GDM1 (cell line): ENCODE measurements at regions not wholly inside any gene's neighbourhood (a gene's known extent, or its start where the extent isn't known, plus 50 kb on each side); places are given as distances from the start of the nearest gene placed in this dataset.
"Not testable (repeated sequence)": the region's sequence is repeated elsewhere in the genome, so short reads cannot be mapped to it uniquely, and the experiment has no call there.

Experiments
- DNase-seq: peaks from one replicate; lab custom pipeline; 2025; lab: John Stamatoyannopoulos, UW

DNA sequence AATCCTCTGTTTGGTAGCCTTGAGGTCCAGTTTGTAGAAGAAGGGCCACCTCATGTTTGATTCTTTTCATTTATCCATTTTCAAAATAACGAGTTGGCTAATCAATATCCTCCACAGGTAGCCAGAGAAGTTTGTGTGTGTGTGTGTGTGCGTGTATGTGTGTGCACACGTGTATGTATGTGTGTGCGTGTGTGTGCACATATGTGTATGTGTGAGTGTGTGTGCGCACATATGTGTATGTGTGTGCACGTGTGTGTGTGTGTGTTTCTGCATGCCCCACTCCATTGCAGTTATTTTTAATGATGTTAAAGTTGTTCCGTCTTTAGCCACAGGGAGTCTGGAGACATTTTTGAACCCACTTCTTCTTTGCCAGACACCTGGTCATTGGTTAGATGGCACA is 112.8 kb upstream of the PRKCQ start:
- DNase-seq, result no peak

DNA sequence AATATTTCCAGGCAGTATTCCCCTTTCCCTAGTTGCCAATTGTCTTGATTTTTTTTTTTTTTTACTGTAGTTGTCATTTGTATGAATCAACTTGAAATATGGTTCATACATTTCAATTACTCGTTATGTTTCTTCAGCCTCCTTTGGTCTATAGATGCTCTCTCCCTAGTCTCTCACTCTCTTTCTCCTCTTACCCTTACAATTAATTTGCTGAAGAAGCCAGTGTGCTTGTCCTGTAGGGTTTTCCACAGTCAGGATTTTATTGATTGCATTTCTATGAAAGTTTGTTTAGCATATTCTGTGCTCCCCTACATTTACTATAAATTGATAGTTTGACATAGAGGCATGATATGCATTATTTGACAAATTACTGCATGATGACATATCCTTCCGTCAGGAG is 112.0 kb upstream of the PRKCQ start:
- no peak for DNase-seq

DNA sequence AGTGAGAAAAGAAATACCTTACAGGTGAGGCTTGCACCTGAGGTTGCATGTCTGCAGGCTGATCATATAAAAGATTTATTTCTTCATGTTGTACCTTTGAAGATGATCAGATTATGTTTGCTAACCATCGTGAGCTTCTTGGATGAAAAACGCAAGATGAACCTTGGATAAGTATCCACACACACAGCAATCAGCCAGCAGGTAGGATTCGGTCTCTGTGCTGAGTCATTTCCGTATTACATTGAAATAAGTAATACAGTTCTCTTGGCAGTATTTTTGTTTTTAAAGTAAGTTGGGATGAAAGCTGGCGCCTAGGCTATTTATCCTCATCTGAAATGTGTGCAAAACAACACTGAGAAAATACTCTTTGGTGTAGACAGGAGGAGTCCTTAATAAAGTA is 109.0 kb upstream of the PRKCQ start:
- DNase-seq, result no peak

DNA sequence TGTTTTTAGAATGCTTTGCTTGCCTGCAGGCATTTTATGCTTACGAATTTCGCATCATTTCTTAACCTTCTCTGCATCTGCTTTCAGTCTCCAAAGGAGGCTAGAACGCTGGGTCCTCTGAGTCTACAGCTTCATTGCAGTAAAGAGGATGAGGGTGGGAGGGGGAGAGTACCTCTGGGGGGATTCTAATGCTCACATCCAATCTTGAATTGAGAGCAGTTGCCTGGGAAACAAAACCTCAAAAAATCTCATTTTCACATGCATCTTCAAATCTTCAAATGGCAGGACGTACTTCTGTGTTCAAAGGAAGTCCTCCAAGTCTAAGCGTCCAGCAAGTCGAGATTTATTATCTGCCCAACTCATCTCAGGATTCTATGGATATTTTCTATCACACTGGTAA is 100.7 kb upstream of the PRKCQ start:
- no peak for DNase-seq

DNA sequence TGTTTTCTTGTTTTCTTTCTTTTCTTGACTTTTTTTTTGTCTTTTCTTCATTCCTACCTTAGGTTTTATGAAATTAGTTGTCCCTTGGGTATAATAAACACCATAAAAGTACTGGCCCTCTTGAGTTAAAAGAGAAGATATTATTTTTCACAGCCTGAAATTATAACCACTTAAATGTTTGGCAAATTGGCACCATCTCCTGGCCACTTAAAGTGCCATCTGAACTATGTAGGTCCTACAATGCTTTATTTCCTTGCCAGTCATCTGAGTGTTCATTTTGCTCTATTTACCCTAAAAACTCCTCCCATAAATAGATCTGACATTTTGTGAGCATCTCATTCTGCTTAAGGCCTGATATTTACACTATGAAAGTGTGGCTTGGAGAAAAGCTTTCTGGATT is 98.9 kb upstream of the PRKCQ start:
- no peak for DNase-seq

DNA sequence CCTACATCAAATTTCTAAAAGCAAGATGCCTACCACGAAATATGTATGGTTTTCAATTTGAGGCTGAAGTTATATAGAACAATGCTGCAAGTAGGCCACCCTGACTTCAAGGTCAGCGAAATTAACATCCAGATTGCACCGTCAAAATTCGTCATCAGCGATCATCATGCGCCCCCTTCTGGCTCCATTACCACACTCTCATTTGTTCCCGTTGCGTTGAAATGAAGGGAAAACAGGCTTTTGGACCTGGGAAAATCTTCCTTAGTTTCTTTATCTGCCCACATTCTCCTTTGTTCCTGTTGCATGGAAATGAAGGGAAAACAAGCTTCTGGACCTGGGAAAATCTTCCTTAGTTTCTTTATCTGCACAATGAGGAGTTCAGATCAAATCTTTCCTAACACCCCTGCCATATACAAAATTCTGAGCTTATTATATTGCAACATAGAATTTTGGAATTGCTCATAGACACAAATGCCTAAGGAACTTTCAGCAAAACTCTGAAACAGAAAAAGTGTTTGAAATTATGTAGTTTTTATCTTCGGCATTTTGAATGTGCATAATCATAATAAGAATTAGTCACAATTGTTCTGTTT is 98.2 kb upstream of the PRKCQ start:
- peak; percentile 23 for DNase-seq

DNA sequence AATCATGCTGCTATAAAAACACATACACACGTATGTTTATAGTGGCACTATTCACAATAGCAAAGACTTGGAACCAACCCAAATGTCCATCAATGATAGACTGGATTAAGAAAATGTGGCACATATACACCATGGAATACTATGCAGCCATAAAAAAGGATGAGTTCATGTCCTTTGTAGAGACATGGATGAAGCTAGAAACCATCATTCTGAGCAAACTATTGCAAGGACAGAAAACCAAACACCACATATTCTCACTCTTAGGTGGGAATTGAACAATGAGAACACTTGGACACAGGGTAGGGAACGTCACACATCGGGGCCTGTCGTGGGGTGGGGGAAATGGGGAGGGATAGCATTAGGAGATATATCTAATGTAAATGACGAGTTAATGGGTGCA is 97.1 kb upstream of the PRKCQ start:
- DNase-seq, result not testable (repeated sequence)

DNA sequence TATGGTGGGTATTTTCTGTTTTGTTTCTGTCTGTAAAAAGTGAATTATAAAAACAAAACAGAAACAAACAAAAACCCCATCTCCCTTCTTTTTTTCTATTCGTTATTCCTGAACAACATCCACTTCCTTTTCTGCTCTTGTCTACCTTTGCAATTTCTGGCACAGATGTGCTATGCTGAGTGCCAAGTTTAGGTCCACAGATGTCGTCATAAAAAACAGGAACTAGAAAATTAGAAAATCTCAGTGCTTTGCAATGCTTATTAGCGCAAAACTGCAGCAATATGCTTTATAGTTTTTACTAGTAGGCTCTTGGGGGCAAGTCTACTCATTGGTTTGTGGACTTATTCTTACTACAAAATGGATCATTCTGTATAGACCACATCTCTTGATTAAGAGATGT is 94.2 kb upstream of the PRKCQ start:
- DNase-seq, result no peak

DNA sequence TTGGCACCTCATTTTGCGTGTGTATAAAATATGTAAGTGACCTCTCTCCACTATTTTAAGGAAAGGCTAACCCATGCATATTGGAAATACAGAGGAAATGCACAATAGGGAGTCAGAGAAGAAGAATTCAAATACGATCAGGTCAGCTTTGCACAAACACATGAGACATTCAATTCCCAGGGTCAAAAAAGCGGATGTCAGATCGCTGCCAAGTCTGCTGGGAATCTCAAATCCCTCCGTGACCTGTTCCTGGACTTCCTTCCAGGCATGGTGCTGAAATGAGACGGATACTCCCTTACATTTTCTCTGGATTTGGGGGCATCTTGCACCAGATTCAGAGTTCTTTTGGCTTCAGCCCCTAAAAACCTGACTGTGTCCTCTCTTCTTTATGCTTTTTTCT is 91.9 kb upstream of the PRKCQ start:
- no peak for DNase-seq

DNA sequence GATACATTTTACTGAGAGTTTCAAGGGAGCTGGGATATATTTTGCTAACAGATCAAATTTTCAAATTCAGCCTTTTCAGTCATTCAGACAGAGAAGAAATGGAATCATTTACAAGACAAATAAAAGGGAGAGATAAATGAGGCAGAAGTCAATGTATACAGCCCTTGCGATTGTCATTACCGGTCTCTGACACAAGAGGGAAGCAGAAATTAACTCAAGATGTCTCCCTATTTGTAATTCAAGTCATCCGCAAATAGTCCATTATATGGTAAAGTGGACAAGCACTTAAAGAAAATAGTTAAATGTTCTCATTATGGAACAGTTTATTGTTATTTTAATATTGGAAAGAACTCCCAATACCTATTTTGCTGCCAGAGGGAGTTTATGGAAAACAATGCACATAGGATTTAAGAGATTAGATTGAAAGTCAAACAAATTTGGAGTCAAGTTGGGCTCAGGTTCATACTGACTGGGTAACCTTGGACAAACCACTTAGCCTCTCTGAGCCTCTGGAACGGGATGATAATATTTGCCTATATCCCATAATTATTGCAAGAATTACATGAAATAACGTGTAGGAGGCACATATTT is 89.3 kb upstream of the PRKCQ start:
- DNase-seq, result peak; percentile 39

DNA sequence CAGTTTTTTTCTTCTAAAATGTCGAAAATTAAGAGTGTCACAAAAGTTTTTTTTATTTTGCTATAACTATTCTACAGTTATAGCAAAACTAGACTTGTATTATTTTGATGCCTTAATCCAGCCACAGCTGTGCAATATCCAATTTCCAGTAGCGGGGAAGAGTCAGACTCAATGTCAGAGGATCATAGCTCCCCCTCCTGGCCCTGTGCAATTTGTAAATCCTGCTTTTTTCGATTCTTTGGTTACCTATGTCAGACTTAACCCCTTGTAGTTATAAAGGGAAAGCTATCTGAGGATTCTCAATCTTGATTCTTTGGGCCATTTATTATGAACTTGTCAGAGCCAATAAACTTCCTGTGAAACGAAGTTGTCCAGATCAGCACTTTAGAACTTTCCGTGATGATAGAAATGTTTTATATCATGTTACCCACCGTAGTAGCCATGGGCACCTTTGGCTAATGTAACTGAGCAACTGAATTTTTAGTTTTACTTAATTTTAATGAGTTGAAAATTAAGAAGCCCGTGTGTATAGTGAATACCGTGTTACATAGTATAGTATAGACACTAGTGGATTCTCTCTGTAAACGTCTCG is 87.7 kb upstream of the PRKCQ start:
- peak; percentile 50 for DNase-seq

DNA sequence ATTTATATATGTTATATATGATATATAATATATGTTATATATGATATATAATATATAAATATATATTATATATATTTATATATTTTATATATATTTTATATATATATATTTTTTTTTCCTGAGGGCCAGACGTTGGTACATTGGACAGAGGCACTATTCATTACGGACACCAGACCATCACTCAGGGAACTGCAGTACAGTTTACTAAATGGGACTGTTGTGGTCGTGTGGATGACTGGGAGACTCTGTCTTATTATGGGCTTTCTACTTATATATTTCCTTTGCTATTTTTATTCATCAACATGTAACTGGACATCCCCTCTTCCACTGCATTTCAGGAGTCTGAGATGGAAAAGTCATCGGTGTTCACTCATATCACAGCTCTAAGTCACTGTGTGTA is 87.1 kb upstream of the PRKCQ start:
- DNase-seq, result no peak

DNA sequence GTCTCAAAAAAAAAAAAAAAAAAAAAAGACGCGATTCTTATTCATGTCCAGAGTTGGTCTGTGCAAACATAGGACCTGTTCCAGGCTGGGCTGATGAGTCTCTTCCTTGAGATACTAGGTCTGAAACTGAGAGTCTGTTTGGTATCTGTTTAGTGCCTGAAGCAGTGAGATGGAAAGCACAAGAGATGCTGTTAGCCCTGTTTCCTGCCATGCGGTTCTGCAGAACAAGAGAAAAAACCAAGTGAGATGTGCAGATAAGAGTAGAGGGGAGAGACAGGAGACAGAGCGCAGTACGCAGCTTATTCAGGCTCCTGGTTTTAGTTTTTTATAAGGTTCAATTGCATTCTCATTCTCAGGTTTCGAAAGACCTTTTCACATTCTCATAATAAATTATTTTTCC is 85.8 kb upstream of the PRKCQ start:
- DNase-seq, result peak; percentile 79

DNA sequence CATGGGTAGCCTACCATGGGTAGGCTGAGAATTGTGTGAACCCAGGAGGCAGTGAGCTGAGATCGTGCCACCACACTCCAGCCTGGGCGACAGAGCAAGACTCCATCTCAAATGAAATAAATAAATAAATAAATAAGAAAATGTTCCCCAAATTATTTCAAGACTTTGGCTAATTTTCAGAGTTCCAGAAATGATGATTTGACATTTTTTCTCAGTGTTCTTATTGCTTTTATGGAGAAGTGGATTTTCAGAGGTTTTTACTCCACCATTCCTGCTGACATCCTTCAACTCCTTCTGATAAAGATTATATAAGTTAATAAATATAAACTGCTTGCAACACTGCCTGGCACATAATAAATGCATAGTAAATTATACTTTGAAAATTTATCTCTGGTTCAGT is 80.4 kb upstream of the PRKCQ start:
- DNase-seq, result no peak

DNA sequence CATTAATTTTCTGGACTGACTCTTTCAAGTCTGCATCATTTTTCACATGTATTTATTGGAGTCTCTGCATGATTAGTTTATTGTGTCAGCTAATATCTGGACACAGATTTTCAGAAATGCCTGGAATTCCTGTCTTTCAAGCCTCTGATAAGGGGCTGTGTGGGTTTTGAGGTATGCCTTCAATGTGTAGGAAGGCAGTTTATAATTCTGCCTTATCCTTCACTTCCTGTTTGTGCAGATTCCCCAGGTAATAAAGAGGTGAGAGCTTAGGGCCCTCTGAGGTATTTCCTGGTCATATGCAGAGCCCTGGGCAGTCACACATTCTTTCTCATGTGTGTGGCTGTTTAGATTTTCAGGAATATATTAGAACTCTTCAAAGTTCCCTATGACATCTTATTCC is 79.4 kb upstream of the PRKCQ start:
- no peak for DNase-seq

DNA sequence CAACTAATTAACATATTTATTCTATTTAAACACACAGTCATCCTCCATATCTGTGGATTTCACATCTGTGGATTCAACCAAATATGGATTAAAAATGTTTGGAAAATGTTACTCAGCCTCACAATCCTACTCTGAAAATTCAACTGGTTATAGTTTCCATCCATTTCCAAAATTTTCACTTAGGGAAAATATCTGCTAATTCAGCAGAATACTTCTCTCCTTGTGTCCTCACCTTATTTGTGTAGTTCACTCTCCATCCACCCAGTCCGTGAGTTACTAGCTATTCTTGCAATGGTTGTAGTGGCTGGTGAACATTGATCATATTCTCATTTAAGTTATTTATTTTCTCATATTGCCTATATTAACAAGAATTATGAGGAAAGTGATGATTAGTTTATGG is 77.6 kb upstream of the PRKCQ start:
- no peak for DNase-seq

DNA sequence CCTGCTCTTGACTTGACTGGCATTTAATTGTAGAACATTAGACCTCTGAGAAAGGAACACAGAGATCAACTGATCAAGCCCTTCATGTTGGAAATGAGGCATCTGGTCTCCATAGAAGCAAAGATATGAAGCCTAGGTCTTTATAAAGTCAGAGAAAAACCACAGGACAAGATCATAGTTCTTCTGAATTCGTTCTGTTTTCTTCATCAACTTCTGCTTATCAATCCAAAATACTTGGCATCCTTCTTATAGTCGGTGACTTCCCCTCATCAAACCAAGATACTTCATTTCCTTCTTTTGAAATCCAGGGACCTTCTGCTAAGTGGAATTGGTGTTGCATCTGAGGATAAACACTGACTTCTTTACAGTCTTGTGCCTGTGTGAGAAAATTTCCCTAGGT is 77.1 kb upstream of the PRKCQ start:
- DNase-seq, result no peak

DNA sequence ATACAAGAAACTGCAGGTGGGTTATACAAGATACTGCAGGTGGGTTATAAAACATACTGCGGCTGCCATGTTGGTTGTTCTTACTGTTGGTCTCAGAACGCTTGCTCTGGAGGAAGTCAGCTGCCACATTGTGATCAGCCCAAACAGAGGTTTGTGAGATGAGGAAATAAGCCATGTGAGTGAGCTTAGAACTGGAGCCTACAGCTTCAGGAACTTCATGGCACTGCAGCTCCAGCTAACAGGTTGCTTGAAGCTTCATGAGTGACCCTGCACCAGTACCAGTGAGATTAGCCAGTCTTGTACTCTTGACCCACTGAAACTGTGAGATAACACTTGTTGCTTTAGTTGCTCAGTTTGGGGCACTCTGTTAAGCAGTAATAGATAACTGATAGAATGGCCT is 74.5 kb upstream of the PRKCQ start:
- peak; percentile 35 for DNase-seq

DNA sequence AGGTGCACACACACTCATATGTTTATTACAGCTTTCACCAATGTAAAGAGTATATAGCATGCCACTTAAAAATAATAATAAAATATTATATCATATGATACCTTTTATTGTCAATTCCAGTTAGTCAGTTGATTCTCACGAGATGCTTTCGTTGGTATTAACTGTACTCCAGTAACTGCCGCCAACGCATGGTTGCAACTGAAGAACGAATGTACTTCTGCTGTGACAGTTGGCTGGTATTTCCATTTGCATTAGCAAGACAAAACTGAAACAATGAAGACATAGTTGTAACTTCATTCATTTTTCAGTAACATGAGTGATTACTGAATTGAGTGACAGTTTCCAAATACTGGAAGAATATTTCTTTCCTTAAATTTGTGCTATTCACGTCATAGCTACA is 70.5 kb upstream of the PRKCQ start:
- DNase-seq, result no peak

DNA sequence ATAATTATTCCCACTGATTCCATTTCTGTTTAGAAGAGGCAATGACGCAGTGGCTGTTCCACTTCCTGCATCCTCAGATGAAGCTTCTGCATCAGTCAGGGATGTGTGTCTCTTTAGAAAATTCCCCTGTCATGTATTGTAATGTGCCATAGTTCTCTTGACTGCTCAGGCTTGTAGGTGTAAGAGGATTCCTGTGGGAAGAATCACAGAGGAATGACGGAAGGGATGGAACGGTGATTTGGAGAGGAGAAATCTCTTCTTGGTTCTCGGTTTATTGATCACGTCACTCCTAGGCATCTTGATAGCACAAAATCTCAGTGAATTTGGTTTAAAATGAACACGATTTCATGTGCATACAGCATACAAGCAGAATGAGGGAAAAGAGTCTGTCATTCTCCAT is 69.8 kb upstream of the PRKCQ start:
- no peak for DNase-seq

DNA sequence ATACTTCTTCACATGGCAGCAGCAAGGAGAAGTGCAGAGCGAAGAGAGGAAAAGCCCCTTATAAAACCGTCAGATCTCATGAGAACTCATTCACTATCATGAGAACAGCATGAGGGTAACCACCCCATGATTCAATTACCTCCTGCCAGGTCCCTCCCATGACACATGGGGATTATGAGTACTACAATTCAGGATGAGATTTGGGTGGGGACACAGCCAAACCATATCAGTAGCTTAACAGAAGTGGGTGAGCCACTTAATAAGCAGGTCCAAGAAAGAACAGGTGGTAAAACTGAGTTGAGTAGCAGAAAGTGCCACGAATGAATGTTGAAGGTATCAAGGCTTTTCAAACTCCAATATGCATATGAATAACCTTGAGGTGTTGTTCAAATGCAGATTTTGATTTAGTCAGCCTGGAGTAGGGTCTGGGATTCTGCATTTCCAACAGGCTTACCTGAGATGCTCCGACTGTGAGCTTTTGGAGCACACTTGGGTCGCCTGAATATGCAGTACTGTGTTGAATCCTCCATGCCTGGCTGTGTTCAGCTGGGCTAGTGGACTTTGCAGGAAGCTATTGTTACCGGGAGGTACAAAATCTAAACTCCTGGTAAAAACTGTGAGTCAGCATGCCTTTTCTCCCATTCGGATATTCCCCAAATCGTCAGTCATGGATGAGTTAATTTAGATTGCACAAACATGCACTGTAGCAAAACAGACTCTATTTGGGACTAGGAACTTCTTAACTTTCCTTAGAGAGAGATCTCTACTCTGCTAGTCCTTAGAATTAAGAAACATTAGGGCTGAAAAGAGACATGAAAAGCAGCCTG is 69.0 kb upstream of the PRKCQ start:
- no peak for DNase-seq

DNA sequence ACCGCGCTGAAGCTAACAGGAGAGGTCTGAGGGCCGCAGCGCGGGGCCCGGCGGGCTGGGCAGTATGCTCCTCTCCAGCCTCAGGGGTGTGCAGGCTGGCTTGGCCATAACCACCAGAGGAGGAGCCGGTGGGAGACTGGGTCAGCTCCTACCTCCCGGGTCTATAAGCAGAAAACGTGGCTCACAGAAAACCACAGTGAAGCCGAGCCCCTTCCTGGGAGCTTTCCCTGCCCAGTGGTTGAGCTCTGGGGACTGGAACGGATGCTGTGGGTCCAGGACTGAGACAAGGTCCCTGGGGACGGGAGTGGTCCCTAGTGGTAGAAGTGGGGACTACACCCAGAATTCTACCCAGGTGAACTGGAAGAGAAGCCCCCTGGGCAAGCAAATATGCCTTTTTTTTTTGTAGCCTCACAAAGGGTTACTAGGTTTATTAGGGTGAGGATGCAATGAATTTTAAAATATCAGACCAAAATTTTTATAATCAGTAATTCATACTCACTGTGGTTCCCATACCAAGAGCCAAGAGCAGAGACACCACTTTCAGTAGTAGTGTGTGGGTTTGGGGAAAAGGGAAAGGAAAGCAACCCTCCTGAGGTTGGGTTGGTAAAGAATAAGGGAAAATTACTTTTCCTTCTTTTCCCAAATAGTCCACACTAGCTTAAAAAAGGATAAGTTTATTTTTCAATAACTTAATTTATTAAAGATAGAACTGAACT is 67.9 kb upstream of the PRKCQ start:
- DNase-seq, result peak; percentile 47

DNA sequence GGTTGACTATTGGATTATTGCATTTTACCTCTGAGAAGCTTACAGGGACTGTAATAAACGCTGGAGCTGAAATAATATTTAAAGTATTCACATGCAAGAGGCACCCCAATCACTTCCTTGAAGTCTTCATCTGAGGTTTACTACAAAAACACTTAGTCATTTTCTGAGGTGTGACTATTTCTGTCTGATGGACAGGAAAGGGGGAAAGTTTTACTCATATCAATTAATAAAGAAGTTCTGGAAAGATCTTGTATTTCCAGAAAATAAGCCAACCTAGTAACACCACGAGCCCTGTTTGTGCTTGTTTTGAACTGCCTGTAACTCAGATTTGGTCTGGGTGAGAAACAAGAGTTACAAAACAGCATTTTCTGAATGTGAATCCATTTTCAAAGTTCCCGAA is 63.9 kb upstream of the PRKCQ start:
- no peak for DNase-seq
